ENCODE measurements at regions not wholly inside any gene's neighbourhood (a gene's known extent, or its start where the extent isn't known, plus 50 kb on each side); places are given as distances from the start of the nearest gene placed in this dataset.

DNA sequence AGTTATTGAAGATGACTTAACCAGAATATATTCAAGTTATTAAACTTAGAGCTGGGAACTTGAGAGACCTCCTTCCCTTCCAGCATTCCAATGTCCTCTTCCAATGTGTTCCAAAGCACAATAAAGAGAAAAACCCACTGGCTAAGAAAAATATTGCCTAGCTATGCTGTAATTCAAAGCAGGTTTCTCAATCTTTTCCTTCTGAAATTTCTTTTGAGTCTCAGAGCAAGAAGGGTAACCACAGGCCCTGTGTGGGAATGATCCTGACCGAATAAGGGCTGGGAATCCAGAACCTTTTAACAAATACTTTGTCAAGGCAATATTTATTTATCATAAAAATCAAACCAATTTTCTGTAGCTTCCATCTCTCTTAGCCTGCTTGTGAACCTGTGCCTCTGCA, 150.7 kb upstream of the SFRP2 start:
- TF ChIP-seq, protein P1, sequence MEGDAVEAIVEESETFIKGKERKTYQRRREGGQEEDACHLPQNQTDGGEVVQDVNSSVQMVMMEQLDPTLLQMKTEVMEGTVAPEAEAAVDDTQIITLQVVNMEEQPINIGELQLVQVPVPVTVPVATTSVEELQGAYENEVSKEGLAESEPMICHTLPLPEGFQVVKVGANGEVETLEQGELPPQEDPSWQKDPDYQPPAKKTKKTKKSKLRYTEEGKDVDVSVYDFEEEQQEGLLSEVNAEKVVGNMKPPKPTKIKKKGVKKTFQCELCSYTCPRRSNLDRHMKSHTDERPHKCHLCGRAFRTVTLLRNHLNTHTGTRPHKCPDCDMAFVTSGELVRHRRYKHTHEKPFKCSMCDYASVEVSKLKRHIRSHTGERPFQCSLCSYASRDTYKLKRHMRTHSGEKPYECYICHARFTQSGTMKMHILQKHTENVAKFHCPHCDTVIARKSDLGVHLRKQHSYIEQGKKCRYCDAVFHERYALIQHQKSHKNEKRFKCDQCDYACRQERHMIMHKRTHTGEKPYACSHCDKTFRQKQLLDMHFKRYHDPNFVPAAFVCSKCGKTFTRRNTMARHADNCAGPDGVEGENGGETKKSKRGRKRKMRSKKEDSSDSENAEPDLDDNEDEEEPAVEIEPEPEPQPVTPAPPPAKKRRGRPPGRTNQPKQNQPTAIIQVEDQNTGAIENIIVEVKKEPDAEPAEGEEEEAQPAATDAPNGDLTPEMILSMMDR (IDR thresholded peaks at IDR 0.05) = no peak
- no peak for TF ChIP-seq POLR2A (IDR thresholded peaks at IDR 0.05)

Measured in sigmoid colon (tissue), 3 donors.